HEK293 (cell line): ENCODE measurements at regions not wholly inside any gene's neighbourhood (a gene's known extent, or its start where the extent isn't known, plus 50 kb on each side); places are given as distances from the start of the nearest gene placed in this dataset.

ENCODE experiments used
- CTCF ChIA-PET: fragments of 350-600 bp; formaldehyde crosslinking; extraction: SDS; loops from one replicate; lab custom pipeline; 2021; ENCODE audit warnings: antibody characterized with exemption; lab: Yijun Ruan, JAX
- POLR2A ChIA-PET: fragments of 300-600 bp; formaldehyde crosslinking; extraction: SDS; loops from one replicate; lab custom pipeline; 2020; ENCODE audit warnings: antibody characterized with exemption, inconsistent platforms; lab: Yijun Ruan, JAX
- H3K27ac ChIP-seq: fragments of 200-500 bp; sonication (Bioruptor generic); 2 replicates; pipeline ENCODE4 v1.5.1; 2014; ENCODE audit warnings: low read depth, low read length, control low read depth, inconsistent platforms; ENCODE audit errors: extremely low read depth
- H3K36me3 ChIP-seq, 2 experiments: fragments of 200-500 bp in 1 of 2; sonication (Bioruptor generic) in 1 of 2; 1 replicate in 1 of 2; 2 replicates in 1 of 2; pipeline ENCODE4 v1.5.1; 2014 to 2017; ENCODE audit warnings: inconsistent platforms in 2 of 2, low read length in 2 of 2; ENCODE audit not compliant: control insufficient read depth in 2 of 2, insufficient read depth in 1 of 2
- H3K4me1 ChIP-seq: fragments of 200-500 bp; sonication (Bioruptor generic); 2 replicates; pipeline ENCODE4 v1.5.1; 2014; ENCODE audit warnings: mild to moderate bottlenecking, low read length, inconsistent platforms; ENCODE audit not compliant: control insufficient read depth, insufficient read depth
- H3K4me3 ChIP-seq: 2 replicates; pipeline ENCODE4 v1.5.1; 2011; ENCODE audit warnings: low read depth, mild to moderate bottlenecking, control low read depth, low read length, moderate library complexity
- H3K9me3 ChIP-seq: fragments of 200-500 bp; sonication (Bioruptor generic); 2 replicates; pipeline ENCODE4 v1.5.1; 2014; ENCODE audit warnings: low read depth, low read length, inconsistent platforms; ENCODE audit not compliant: control insufficient read depth, insufficient read depth
- KLF10 ChIP-seq: fragments of 450-650 bp; IDR thresholded peaks from 2 replicates; pipeline ENCODE4 v1.5.1; 2018; ENCODE audit warnings: missing biosample characterization, mild to moderate bottlenecking, missing genetic modification characterization
- MZF1 ChIP-seq: fragments of 450-650 bp; formaldehyde crosslinking; IDR thresholded peaks from 2 replicates; pipeline ENCODE4 v1.5.1; 2017; ENCODE audit warnings: missing biosample characterization, missing genetic modification characterization, borderline replicate concordance
- OSR2 ChIP-seq: fragments of 450-650 bp; formaldehyde crosslinking; IDR thresholded peaks from 2 replicates; pipeline ENCODE4 v1.5.1; 2016; ENCODE audit warnings: missing biosample characterization, missing genetic modification characterization
- REPIN1 ChIP-seq: fragments of 450-650 bp; formaldehyde crosslinking; IDR thresholded peaks from 2 replicates; pipeline ENCODE4 v1.5.1; 2017; ENCODE audit warnings: missing biosample characterization, missing genetic modification characterization, low read depth
- TCF7L2 ChIP-seq: IDR thresholded peaks from 2 replicates; pipeline ENCODE4 v1.6.1; 2011; ENCODE audit warnings: low read depth, mild to moderate bottlenecking, inconsistent platforms, low read length, moderate library complexity, borderline replicate concordance
- ZBTB44 ChIP-seq: fragments of 450-650 bp; IDR thresholded peaks from 2 replicates; pipeline ENCODE4 v1.5.1; 2018; ENCODE audit warnings: missing biosample characterization, mild to moderate bottlenecking, missing genetic modification characterization
- ZNF114 ChIP-seq: fragments of 450-650 bp; formaldehyde crosslinking; IDR thresholded peaks from 2 replicates; pipeline ENCODE4 v1.5.0; 2017; ENCODE audit warnings: missing biosample characterization, missing genetic modification characterization
- ZNF140 ChIP-seq: fragments of 450-650 bp; formaldehyde crosslinking; IDR thresholded peaks from 2 replicates; pipeline ENCODE4 v1.5.1; 2016; ENCODE audit warnings: missing biosample characterization, missing genetic modification characterization
- ZNF184 ChIP-seq: fragments of 450-650 bp; IDR thresholded peaks from 2 replicates; pipeline ENCODE4 v1.5.1; 2018; ENCODE audit warnings: missing biosample characterization, mild to moderate bottlenecking, missing genetic modification characterization
- ZNF211 ChIP-seq: fragments of 450-650 bp; formaldehyde crosslinking; IDR thresholded peaks from 2 replicates; pipeline ENCODE4 v1.5.1; 2016; ENCODE audit warnings: low read depth, missing biosample characterization, missing genetic modification characterization
- ZNF214 ChIP-seq: fragments of 450-650 bp; formaldehyde crosslinking; IDR thresholded peaks from 2 replicates; pipeline ENCODE4 v1.5.1; 2017; ENCODE audit warnings: missing biosample characterization, mild to moderate bottlenecking, missing genetic modification characterization, borderline replicate concordance
- ZNF302 ChIP-seq: fragments of 450-650 bp; formaldehyde crosslinking; IDR thresholded peaks from 2 replicates; pipeline ENCODE4 v1.5.1; 2016; ENCODE audit warnings: missing biosample characterization, missing genetic modification characterization, low read depth
- ZNF311 ChIP-seq: fragments of 450-650 bp; formaldehyde crosslinking; IDR thresholded peaks from 2 replicates; pipeline ENCODE4 v1.5.1; 2017; ENCODE audit warnings: missing biosample characterization, missing genetic modification characterization, borderline replicate concordance
- ZNF324 ChIP-seq: fragments of 450-650 bp; formaldehyde crosslinking; IDR thresholded peaks from 2 replicates; pipeline ENCODE4 v1.5.1; 2016; ENCODE audit warnings: missing biosample characterization, missing genetic modification characterization
- ZNF350 ChIP-seq: fragments of 450-650 bp; formaldehyde crosslinking; IDR thresholded peaks from 2 replicates; pipeline ENCODE4 v1.5.0; 2017; ENCODE audit warnings: missing biosample characterization, mild to moderate bottlenecking, missing genetic modification characterization
- ZNF354C ChIP-seq: fragments of 450-650 bp; formaldehyde crosslinking; IDR thresholded peaks from 2 replicates; pipeline ENCODE4 v1.5.1; 2016; ENCODE audit warnings: missing biosample characterization, missing genetic modification characterization, low read depth, borderline replicate concordance
- ZNF366 ChIP-seq: fragments of 450-650 bp; formaldehyde crosslinking; conservative IDR thresholded peaks from 2 replicates; pipeline ENCODE4 v1.5.1; 2016; ENCODE audit warnings: missing biosample characterization, missing genetic modification characterization
- ZNF600 ChIP-seq: fragments of 450-650 bp; formaldehyde crosslinking; IDR thresholded peaks from 2 replicates; pipeline ENCODE4 v1.5.1; 2016; ENCODE audit warnings: missing biosample characterization, missing genetic modification characterization
- TF ChIP-seq, protein P1 (sequence below): fragments of 450-650 bp; formaldehyde crosslinking; IDR thresholded peaks from 2 replicates; pipeline ENCODE4 v1.5.1; 2016; ENCODE audit warnings: missing biosample characterization, missing genetic modification characterization
- TF ChIP-seq, protein P2 (sequence below): fragments of 450-650 bp; formaldehyde crosslinking; IDR thresholded peaks from 2 replicates; pipeline ENCODE4 v1.5.1; 2016; ENCODE audit warnings: missing biosample characterization, missing genetic modification characterization

DNA sequence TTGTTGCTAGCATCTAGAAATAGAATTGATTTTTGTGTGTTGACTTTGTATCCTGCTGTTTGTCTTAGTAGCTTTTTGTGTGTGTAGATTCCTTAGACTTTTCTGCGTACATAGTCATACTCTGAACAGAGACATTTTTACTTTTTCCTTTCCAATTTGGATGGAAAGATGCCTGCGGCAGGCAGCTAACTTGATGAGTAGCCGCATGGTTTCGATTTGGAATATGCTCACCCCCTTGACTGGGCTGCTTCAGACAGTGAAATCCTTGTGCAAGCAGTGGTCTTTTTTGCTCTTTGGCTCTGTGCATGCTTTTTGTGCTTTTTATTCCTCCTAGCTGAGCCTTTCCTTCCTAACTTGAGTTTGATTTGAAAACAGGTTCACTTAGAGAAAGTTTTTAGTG, 71.8 kb downstream of the HHEX start:
- ChIA-PET CTCF (interaction anchor here (0.6 to 1.1 kb wide), 3 partner anchors 77 to 111 kb away, joined by 3 read pairs; no protein-coding TSS in a partner anchor), POLR2A (interaction anchor here (0.7 kb wide), 1 partner anchor 14 kb away, joined by 4 read pairs; no protein-coding TSS in a partner anchor)
- H3K36me3 ChIP-seq = no peaks in the 10 kb centered on the region
- TF ChIP-seq ZNF600 (tag by site-specific recombination) = no peak
- no peak for TF ChIP-seq REPIN1 (tag by site-specific recombination)
- no peak for TF ChIP-seq ZNF214 (tag by site-specific recombination)
- no peak for TF ChIP-seq KLF10 (tag by site-specific recombination)
- TF ChIP-seq ZNF184 (tag by site-specific recombination) = no peak
- TF ChIP-seq, protein P1, sequence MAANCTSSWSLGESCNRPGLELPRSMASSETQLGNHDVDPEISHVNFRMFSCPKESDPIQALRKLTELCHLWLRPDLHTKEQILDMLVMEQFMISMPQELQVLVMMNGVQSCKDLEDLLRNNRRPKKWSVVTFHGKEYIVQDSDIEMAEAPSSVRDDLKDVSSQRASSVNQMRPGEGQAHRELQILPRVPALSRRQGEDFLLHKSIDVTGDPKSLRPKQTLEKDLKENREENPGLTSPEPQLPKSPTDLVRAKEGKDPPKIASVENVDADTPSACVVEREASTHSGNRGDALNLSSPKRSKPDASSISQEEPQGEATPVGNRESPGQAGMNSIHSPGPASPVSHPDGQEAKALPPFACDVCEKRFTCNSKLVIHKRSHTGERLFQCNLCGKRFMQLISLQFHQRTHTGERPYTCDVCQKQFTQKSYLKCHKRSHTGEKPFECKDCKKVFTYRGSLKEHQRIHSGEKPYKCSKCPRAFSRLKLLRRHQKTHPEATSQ = no peak
- no peak for TF ChIP-seq ZNF366
- no peak for TF ChIP-seq ZNF302 (tag by site-specific recombination)
- no peak for TF ChIP-seq ZNF350
- TF ChIP-seq MZF1 = no peak
- TF ChIP-seq ZNF324 (tag by site-specific recombination) = no peak
- no peak for TF ChIP-seq OSR2 (tag by site-specific recombination)
- no peak overlapping the region for H3K27ac ChIP-seq
- peaks cover 10% of the 10 kb centered on the region for H3K4me1 ChIP-seq
- H3K4me3 ChIP-seq = no peak overlapping the region
- H3K9me3 ChIP-seq = no peaks in the 10 kb centered on the region

DNA sequence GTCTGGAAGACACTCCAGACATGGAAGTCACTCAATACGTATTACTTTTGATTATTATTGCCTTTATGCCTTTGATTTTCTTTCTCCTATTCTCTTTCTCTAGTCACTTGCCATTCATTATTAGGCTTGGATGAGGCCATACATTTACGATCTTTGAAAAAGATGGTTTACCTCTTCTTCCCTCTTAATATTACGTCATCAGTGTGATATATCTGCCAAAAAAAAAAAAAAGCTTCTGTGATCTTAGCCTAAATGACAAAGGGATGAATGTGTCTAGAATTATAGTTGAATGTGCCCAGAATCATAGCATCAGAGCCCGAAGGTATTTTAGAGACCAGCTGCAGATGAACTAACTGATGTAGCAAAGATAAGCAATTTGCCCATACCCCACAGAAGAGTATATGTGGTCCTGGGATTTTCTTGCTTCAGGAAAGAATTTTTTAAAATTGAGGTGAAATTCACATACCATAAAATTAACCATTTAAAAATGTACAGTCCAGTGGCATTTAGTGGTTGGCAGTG, 73.9 kb downstream of the HHEX start:
- ChIA-PET POLR2A (no interaction called here), CTCF (no interaction called here)
- TF ChIP-seq ZNF114 (tag by site-specific recombination) = no peak
- no peak for TF ChIP-seq ZNF211 (tag by site-specific recombination)
- TF ChIP-seq ZNF184 (tag by site-specific recombination) = no peak
- TF ChIP-seq, protein P2, sequence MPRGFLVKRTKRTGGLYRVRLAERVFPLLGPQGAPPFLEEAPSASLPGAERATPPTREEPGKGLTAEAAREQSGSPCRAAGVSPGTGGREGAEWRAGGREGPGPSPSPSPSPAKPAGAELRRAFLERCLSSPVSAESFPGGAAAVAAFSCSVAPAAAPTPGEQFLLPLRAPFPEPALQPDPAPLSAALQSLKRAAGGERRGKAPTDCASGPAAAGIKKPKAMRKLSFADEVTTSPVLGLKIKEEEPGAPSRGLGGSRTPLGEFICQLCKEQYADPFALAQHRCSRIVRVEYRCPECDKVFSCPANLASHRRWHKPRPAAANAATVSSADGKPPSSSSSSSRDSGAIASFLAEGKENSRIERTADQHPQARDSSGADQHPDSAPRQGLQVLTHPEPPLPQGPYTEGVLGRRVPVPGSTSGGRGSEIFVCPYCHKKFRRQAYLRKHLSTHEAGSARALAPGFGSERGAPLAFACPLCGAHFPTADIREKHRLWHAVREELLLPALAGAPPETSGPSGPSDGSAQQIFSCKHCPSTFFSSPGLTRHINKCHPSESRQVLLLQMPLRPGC (tag by site-specific recombination) = no peak
- TF ChIP-seq TCF7L2 = no peak
- no peak for TF ChIP-seq ZNF311 (tag by site-specific recombination)
- TF ChIP-seq ZBTB44 = no peak
- TF ChIP-seq ZNF140 (tag by site-specific recombination) = no peak
- no peak for TF ChIP-seq ZNF354C (tag by site-specific recombination)
- Histone ChIP-seq H3K27ac (no peak overlapping the region), H3K4me1 (no peaks in the 10 kb centered on the region), H3K36me3 (no peaks in the 10 kb centered on the region), H3K9me3 (no peaks in the 10 kb centered on the region), H3K4me3 (no peak overlapping the region)
